Activated gamma-delta T cell (primary cell): ENCODE measurements at regions not wholly inside any gene's neighbourhood (a gene's known extent, or its start where the extent isn't known, plus 50 kb on each side); places are given as distances from the start of the nearest gene placed in this dataset.
A peak's percentile ranks its signal among the peaks of the same experiment; 100 is the strongest.
"Not testable (repeated sequence)": the region's sequence is repeated elsewhere in the genome, so short reads cannot be mapped to it uniquely, and the experiment has no call there.

Source experiments
- DNase-seq: peaks from one replicate; lab custom pipeline; 2025; lab: John Stamatoyannopoulos, UW

DNA sequence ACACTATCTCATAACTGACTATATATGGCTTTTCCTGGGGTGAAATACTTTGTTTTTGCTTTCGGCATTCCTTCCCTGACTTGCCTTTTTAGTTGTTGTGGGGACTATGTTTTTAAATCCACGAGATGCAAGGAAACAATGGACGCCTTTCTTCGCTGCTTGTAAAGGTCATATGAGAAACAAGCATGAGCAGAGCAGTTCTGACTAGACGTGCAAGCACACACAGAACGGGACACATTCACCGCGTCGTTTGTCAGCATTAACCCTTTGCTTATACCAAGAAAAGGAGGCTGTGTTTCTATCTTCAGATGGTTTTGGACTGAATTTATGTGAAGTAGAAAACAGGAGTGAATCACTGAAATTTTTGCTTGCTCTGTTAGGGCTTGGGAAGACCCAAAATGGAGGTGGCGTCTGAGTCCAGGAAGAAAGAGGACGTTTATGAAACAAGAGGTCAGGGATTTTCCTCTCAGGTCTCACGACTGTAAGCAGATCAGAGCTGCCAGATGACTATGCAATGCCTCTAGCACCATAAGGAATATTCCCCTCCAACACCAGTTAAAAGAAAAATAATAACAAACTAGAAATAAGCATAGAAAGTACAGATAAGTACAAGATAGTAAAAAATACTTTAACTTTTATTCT is 358.9 kb downstream of the DLEU7 start:
- no peak for DNase-seq

DNA sequence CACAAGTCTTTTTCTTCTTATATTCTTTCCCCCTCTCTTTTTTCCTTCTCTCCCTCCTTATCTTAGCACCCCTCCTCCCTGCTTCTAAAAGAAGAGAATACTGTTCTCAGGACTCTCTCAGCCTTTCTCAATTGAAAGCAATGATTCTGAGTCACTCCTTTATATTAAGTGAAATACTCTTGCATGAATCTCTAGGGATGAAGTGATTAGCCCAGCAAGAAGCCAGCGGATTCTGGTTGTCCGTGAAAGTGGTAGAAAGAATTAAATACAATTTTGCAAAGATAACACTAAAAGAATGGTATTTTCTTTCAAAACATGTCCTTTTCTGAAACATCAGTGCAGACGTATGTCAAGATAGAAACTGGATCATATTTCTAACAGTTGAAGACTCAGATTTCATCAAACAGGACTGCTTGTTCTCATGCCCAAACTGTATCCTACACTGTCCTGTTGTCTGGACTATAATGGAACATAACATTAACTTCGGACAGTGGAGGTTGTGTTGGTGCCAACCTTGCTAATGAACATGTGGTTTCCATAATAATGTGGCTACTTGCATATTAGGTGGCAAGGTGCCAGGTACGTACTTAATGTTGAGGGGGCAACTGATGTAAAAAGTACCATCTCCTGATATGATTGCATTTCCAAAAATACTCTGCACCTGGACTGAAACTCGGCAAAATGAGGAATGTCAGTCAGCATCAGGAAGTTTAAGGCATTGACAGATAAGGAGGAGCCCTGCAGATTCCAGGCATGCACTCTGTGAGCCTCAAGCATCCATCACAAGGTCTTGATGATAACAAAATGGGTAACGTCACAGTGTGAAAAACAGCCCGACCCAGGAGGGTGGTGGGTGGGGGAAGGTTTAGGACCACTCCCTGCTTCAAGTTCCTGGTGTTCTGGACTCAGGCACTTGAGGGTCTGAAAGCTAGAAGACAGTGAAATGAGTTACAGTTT is 357.2 kb downstream of the DLEU7 start:
- no peak for DNase-seq

DNA sequence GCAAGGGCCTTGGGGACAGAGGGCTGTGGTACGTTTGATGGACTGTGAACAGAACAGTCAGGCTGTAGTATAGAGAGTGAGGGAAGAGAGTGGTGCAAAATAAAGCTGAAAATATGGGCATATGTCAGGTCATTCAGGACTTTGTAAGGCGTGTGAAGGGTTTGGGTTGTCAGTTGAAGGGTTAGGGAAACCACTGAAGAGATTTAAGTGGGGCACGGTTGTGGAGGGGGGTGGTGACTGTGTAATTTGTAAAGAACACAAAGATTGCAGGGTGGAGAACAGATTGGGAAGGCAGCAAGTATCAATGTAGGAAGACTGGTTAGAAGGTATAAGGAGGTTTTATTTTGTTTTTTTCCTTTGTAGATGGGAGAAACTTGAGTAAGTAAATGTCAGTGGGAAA is 349.8 kb downstream of the DLEU7 start:
- no peak for DNase-seq

DNA sequence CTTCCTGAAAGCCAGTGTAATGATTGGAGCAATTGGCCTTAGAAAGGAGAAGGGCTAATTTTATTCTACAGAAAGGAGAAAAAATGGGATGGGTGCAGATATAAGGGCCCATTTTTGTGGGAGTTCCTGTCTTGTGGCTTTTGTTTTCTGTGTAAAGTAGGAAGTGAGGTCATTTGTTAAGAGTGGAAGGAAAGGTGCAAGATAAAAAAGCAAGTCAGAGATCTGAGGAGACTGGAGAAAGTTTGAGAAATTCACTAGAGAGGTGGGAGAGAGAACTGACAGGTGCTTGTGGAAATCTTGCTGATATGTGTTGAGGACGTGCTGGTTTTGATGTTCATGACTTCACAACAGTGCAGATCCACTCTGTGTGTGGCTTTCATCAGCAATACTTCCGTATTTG is 349.4 kb downstream of the DLEU7 start:
- no peak for DNase-seq

GRCh38 chr13:50503212-50503611 is 340.3 kb downstream of the DLEU7 start:
- not testable (repeated sequence) for DNase-seq

DNA sequence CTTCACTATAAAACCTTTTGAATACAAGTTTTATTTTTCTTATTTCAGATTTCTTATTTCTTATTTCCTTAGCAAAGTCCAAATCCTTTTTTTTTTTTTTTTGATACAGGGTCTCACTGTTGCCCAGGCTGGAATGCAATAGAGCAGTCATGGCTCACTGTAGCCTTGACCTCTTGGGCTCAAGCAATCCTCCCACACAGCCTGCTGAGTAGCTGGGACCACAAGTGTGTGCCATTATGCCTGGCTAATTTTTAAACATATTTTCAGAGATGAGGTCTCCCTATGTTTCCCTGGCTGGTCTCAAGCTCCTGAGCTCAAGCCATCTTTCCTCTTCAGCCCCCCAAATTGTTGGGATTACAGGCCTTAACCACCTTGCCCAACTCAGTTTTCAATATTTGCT is 334.3 kb downstream of the DLEU7 start:
- DNase-seq = no peak

- DNase-seq = no peak
These were observed 333.6 kb downstream of the DLEU7 start for GRCh38 chr13:50509771-50510441.

GRCh38 chr13:50510885-50511545 is 332.5 kb downstream of the DLEU7 start:
- not testable (repeated sequence) for DNase-seq

DNA sequence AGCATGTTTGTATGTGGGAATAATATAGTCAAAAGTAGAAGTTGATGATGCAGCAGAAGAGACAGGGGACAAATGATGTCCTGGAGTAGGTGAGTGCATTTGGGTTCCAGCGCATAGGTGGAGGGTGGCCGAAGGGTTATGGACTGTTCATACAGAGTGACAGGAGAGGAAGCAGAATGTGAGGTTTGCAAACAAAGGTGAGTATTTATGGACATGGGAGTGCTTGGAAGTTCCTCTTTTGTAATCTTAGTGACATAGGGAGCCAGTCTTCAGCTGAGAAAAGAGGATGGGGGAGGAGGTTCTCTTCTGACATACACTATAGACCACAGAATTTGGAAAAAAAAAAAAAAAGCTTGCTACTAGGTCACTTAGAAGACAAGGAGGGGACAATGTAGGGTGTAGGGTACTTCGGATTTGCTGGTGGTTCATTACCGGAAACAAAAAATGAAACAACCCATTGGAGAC is 331.6 kb downstream of the DLEU7 start:
- DNase-seq = no peak

- peak; percentile 14 for DNase-seq
These were observed 330.8 kb downstream of the DLEU7 start for GRCh38 chr13:50512474-50513299.

- DNase-seq = no peak
These were observed 330.1 kb downstream of the DLEU7 start for GRCh38 chr13:50513300-50513877.

DNA sequence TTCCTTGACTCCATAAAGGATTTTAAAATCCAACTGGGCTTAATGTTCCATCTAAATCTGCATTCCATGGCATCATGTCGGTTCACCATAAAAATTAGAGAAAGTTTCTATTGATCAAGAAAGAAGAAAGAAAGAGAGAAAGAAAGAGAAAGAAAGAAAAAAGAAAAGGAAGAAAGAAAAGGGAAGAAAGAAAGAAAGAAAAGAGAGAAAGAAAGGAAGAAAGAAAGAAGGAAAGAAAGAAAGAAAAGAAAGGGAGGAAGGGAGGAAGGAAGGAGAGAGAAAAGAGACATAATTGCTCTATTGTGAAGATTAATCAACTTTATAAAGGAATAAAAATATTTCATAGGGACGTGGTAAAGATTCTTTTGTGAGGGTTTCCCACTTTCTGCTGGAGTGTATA is 329.2 kb downstream of the DLEU7 start:
- no peak for DNase-seq

GRCh38 chr13:50518131-50518530 is 325.4 kb downstream of the DLEU7 start:
- DNase-seq = no peak

DNA sequence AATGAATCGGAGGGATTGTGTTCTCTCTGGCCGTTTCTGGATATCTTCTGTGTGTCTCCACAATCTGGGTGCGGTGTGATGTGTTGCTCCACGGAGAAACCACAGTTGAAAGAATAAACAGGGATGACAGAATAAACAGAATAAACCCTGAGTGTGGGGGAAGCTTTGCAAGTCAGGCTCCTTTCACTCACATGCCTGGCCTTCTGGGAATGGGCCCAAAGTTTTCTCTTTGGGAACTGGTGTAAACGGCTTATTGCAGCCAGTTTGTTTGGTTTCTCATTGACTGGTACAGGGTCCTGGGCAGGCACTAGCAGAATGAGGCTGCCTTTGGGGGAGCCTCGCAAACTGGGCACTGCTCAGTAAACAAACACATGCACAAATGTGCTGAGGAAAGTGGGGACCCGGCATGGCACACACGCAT is 324.7 kb downstream of the DLEU7 start:
- no peak for DNase-seq

DNA sequence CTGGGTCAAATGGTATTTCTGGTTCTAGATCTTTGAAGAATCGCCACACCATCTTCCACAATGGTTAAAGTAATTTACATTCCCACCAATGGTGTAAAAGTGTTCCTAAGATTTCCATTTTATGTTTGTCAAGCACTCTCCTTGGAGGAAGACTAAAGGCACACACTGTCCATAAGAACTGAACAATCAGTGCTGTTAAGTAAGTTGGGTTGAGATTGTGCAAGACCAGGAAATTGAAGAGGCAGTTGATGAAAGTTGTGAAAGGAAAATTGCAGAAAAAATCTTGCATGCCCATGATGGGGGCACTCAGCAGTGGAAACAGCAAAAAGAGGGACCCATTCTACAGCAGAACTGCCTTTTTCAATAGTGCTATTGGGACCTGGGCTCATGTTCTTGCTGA is 323.6 kb downstream of the DLEU7 start:
- no peak for DNase-seq

- DNase-seq = no peak
These were observed 322.3 kb downstream of the DLEU7 start for GRCh38 chr13:50521006-50521830.

GRCh38 chr13:50521831-50522149 is 321.7 kb downstream of the DLEU7 start:
- DNase-seq = no peak

DNA sequence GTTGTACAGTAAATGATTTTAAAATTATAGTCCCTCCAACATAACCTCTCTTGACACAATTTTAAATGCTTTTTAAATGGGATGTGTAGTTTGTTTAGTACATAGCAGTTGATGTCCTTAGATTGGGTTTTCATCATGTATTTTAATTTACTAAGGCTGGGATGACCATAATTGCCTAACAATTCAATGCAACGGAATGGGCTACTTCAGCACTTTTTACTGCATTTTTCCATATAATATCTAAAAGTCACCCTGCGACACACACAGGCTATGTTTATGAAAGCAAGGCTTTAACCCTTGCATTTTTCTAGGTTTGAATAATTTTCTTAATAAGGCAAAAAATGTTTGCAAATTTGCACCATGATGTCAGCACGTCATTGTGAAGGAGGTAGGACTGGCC is 321.0 kb downstream of the DLEU7 start:
- no peak for DNase-seq

GRCh38 chr13:50523307-50523706 is 320.2 kb downstream of the DLEU7 start:
- DNase-seq = no peak

GRCh38 chr13:50524560-50524959 is 318.9 kb downstream of the DLEU7 start:
- no peak for DNase-seq
